Duodenal mucosa (tissue), 2 donors: ENCODE measurements at regions not wholly inside any gene's neighbourhood (a gene's known extent, or its start where the extent isn't known, plus 50 kb on each side); places are given as distances from the start of the nearest gene placed in this dataset.

Source experiments
- H3K27ac ChIP-seq: one replicate; pipeline ENCODE4 v1.7.0; 2013; ENCODE audit warnings: low read depth, low read length
- H3K27me3 ChIP-seq, 2 donors: one replicate each; pipeline ENCODE4 v1.7.0; 2013; ENCODE audit warnings: low read length in 2 of 2, control low read depth in 1 of 2; ENCODE audit not compliant: insufficient read depth in 2 of 2, control insufficient read depth in 1 of 2
- H3K36me3 ChIP-seq, 2 donors: one replicate each; pipeline ENCODE4 v1.7.0; 2013; ENCODE audit warnings: low read length in 2 of 2, control low read depth in 1 of 2; ENCODE audit not compliant: insufficient read depth in 2 of 2, control insufficient read depth in 1 of 2
- H3K4me1 ChIP-seq, 2 donors: one replicate each; pipeline ENCODE4 v1.7.0; 2013; ENCODE audit warnings: low read length in 2 of 2, control low read depth in 1 of 2; ENCODE audit not compliant: insufficient read depth in 2 of 2, control insufficient read depth in 1 of 2
- H3K4me3 ChIP-seq, 2 donors: one replicate each; pipeline ENCODE4 v1.7.0; 2013; ENCODE audit warnings: low read length in 2 of 2, low read depth in 1 of 2
- H3K9ac ChIP-seq, 2 donors: one replicate each; pipeline ENCODE4 v1.7.0; 2013; ENCODE audit warnings: low read length in 2 of 2, low read depth in 1 of 2
- H3K9me3 ChIP-seq, 2 donors: one replicate each; pipeline ENCODE4 v1.7.0; 2013; ENCODE audit warnings: low read length in 2 of 2, control low read depth in 1 of 2; ENCODE audit not compliant: control insufficient read depth in 1 of 2

DNA sequence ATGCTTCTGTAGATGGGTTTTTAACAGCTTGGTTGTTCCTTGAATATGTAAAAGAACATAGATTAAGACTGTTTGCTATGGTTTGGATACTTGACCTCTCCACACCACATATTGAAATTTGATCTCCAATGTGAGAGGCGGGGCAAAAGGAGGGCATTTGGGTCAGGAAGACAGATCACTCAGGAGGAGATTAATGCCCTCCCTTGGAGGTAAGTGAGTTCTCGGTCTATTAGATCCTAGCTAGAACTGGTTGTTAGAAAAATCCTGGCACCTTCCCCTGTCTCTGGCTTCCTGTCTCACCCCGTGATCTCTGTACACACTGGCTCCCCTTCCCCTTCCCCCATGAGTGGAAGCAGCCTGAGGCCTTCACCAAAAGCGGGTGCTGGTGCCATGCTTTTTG, 281.1 kb upstream of the ANKRD55 start:
- peaks cover 17 to 20% of the 10 kb centered on the region in 2 donors for H3K4me1 ChIP-seq
- no peaks in the 10 kb centered on the region for H3K9me3 ChIP-seq
- no peak overlapping the region for H3K9ac ChIP-seq
- no peak overlapping the region for H3K4me3 ChIP-seq
- no peaks in the 10 kb centered on the region for H3K27me3 ChIP-seq
- no peak overlapping the region for H3K27ac ChIP-seq
- no peaks in the 10 kb centered on the region for H3K36me3 ChIP-seq

- H3K27ac ChIP-seq = no peak overlapping the region
- H3K36me3 ChIP-seq = no peaks in the 10 kb centered on the region
- H3K9me3 ChIP-seq = no peaks in the 10 kb centered on the region
- H3K4me3 ChIP-seq = no peak overlapping the region
- no peak overlapping the region for H3K9ac ChIP-seq
- H3K27me3 ChIP-seq = no peaks in the 10 kb centered on the region
- peaks cover 17 to 20% of the 10 kb centered on the region in 2 donors for H3K4me1 ChIP-seq
Measured at GRCh38 chr5:56513141-56513540, 280.0 kb upstream of the ANKRD55 start.

DNA sequence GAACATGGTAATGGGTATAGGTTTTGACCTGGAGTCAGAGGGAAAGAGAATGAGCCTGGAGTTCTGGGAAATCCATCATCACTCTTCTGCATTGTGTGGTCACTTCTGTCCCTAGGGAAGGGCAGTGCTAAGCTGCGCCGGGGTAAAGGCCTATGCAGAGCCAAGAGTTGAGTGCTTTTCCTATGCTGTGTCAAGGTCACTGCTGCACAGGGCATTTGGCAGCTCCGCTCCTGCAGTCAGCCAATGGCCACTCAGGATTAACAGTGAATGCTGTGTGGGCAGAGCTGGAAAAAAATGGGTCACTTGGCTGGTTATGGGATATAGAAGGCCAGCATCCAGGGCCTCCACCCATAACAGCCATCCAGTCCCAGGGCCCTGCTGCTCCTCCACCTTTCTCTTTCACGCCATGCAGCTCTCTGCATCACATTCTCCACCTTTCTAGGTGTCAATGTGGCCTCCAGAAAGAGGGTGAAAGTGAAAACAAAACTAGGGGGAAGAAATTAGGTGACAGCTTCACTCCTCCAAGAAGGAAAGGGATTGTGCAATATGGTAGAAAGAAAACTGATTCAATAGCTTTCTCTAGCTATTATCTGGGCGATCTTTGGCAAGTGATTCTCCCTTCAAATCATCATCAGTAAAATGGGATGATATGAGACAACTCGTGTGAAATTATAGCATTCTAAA, 279.3 kb upstream of the ANKRD55 start:
- Histone ChIP-seq H3K27ac (no peak overlapping the region), H3K9me3 (no peaks in the 10 kb centered on the region), H3K4me3 (no peak overlapping the region), H3K36me3 (no peaks in the 10 kb centered on the region), H3K27me3 (no peaks in the 10 kb centered on the region), H3K9ac (no peak overlapping the region), H3K4me1 (peaks cover 17 to 23% of the 10 kb centered on the region in 2 donors)

DNA sequence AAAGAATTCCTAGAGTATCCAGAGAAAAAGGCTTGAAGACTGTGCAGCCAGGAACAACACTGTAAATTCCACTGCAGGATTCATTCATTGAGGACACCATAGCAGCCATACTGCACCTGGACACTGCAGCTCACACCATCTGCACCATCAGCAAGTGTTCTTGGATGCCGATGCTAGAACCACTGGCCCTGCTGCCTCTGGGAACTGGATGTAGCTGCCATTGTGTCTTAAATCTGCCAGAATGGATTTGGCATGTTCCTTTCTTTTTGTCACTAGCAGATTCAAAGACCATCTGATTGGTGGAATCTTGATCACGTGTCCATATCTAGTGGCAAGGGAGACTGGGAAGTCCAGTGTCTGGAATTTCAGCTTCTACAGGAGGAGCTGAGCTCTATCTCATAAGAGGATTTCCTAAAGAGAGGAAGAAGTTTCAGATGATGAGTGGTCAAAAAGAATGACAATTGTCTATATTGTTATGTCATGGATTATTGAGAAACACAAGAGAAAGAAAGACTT, 278.3 kb upstream of the ANKRD55 start:
- no peak overlapping the region for H3K9ac ChIP-seq
- H3K9me3 ChIP-seq = no peaks in the 10 kb centered on the region
- H3K27ac ChIP-seq = no peak overlapping the region
- no peaks in the 10 kb centered on the region for H3K36me3 ChIP-seq
- peaks cover 6 to 18% of the 10 kb centered on the region in 2 donors for H3K4me1 ChIP-seq
- H3K4me3 ChIP-seq = no peak overlapping the region
- no peaks in the 10 kb centered on the region for H3K27me3 ChIP-seq

DNA sequence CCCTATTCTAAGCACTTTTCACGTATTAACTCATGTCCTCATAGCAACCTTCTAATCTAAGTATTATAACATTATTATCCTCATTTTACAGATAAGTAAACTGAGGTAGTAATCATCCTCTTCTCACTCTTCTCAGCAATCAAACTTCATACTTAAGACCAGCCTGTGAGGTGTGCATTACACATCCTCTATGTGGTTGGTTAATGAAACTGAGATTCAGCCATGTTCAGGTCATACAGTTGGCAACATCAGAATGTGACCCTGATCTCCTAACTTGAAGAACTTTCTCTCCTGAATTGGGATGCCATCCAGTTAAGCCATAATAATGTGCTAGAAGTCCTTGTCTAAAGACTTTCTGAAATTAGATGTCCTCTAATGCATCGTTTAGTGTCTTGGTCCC, 275.1 kb upstream of the ANKRD55 start:
- no peak overlapping the region for H3K4me3 ChIP-seq
- no peak overlapping the region for H3K9ac ChIP-seq
- H3K27me3 ChIP-seq = no peaks in the 10 kb centered on the region
- H3K4me1 ChIP-seq = peaks cover 0 to 17% of the 10 kb centered on the region in 2 donors
- H3K27ac ChIP-seq = no peak overlapping the region
- no peaks in the 10 kb centered on the region for H3K9me3 ChIP-seq
- no peaks in the 10 kb centered on the region for H3K36me3 ChIP-seq

- H3K36me3 ChIP-seq = no peaks in the 10 kb centered on the region
- H3K9me3 ChIP-seq = no peaks in the 10 kb centered on the region
- no peak overlapping the region for H3K9ac ChIP-seq
- H3K4me1 ChIP-seq = peaks cover 0 to 17% of the 10 kb centered on the region in 2 donors
- no peaks in the 10 kb centered on the region for H3K27me3 ChIP-seq
- H3K4me3 ChIP-seq = no peak overlapping the region
- no peak overlapping the region for H3K27ac ChIP-seq
Measured at GRCh38 chr5:56507351-56507930, 274.3 kb upstream of the ANKRD55 start.

DNA sequence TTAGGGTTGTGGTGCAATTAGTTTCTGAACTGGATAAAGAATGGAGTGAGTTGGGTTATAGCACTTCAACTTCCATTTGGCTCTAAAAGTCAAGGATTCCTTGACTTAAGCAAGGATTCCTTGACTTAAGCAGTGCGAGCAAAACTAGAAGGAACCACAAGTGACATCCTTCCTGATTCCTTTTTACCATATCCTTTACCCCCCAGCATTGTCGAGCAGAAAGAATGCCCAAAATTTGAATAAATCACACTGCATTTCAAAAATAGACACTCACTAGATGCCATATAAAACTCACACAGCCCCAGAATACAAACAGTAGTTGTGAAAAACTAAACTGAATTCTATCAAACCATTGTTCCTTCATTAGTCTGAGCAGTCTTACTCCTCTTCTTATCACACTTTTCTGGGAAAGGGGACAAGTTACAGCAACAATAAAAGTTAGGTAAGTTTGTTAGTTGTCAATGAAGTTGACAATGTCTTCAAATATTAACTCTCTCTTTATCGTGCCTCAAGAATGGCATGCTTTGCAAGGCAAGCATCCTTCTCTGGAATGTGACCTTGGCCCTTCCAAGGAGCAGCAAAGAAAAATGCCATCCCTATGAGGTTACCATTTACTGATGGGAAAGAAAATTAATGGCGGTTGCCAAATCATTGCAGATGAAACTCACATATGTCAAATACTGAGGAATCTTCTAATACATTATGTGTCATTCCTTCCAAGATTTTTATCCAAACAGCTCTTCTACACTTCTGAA, 273.3 kb upstream of the ANKRD55 start:
- Histone ChIP-seq H3K9ac (no peak overlapping the region), H3K4me1 (peaks cover 0 to 23% of the 10 kb centered on the region in 2 donors), H3K9me3 (no peaks in the 10 kb centered on the region), H3K36me3 (no peaks in the 10 kb centered on the region), H3K4me3 (no peak overlapping the region), H3K27ac (no peak overlapping the region), H3K27me3 (no peaks in the 10 kb centered on the region)

DNA sequence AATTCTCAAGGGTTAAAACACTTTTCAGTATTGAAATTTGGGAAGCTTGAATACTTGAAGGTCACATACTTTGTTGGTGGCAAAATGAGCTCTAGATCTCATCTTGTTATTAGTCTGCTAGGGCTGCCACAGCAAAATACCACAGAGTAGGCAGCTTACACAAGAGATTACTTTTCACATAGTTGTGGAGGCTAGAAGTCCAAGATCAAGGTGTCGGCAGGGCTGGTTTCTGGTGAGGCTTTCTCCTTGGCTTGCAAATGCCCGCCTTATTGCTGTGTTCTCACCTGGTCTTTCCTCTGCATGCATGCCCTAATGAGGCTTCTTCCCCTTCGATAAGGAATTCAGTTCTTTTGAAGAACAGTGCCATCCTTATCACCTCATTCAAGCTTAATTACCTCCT, 270.8 kb upstream of the ANKRD55 start:
- H3K27me3 ChIP-seq = no peaks in the 10 kb centered on the region
- H3K9me3 ChIP-seq = no peaks in the 10 kb centered on the region
- no peaks in the 10 kb centered on the region for H3K36me3 ChIP-seq
- H3K4me3 ChIP-seq = no peak overlapping the region
- H3K9ac ChIP-seq = no peak overlapping the region
- no peak overlapping the region for H3K27ac ChIP-seq
- peaks cover 0 to 23% of the 10 kb centered on the region in 2 donors for H3K4me1 ChIP-seq

- H3K4me3 ChIP-seq = no peak overlapping the region
- no peak overlapping the region for H3K9ac ChIP-seq
- no peaks in the 10 kb centered on the region for H3K9me3 ChIP-seq
- H3K36me3 ChIP-seq = no peaks in the 10 kb centered on the region
- no peak overlapping the region for H3K27ac ChIP-seq
- H3K4me1 ChIP-seq = peaks cover 0 to 17% of the 10 kb centered on the region in 2 donors
- H3K27me3 ChIP-seq = no peaks in the 10 kb centered on the region
Measured at GRCh38 chr5:56501781-56502557, 268.8 kb upstream of the ANKRD55 start.
